ENCODE measurements at regions not wholly inside any gene's neighbourhood (a gene's known extent, or its start where the extent isn't known, plus 50 kb on each side); places are given as distances from the start of the nearest gene placed in this dataset.

DNA sequence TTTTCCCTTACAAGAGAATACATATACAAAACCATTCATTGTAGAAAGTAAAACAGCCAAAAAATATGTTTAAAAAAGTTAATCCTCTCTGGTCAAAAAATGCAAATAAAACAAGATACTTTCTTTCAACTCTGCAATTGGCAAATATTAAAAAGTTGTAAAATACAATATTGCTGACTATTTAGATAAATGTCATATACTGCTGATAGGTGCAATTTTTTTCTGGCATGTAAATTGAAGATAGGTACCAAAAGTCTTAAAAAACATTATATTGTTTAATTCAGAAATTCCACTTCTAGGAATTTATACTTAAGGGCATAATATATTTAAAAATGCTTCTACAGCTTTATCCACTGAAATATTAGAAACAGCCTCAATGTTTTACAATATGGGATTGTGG is 66.4 kb upstream of the TLL1 start:
- TF ChIP-seq, protein P1, sequence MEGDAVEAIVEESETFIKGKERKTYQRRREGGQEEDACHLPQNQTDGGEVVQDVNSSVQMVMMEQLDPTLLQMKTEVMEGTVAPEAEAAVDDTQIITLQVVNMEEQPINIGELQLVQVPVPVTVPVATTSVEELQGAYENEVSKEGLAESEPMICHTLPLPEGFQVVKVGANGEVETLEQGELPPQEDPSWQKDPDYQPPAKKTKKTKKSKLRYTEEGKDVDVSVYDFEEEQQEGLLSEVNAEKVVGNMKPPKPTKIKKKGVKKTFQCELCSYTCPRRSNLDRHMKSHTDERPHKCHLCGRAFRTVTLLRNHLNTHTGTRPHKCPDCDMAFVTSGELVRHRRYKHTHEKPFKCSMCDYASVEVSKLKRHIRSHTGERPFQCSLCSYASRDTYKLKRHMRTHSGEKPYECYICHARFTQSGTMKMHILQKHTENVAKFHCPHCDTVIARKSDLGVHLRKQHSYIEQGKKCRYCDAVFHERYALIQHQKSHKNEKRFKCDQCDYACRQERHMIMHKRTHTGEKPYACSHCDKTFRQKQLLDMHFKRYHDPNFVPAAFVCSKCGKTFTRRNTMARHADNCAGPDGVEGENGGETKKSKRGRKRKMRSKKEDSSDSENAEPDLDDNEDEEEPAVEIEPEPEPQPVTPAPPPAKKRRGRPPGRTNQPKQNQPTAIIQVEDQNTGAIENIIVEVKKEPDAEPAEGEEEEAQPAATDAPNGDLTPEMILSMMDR (IDR thresholded peaks at IDR 0.05) = no peak
- no peak for TF ChIP-seq POLR2A (IDR thresholded peaks at IDR 0.05)
